Esophagus muscularis mucosa (tissue), 4 donors: ENCODE measurements at regions not wholly inside any gene's neighbourhood (a gene's known extent, or its start where the extent isn't known, plus 50 kb on each side); places are given as distances from the start of the nearest gene placed in this dataset.

ENCODE experiments used
- CTCF ChIP-seq, 3 experiments: fragments of 200-600 bp in 2 of 3; fragments of 450-650 bp in 1 of 3; sonication (generic) in 2 of 3; IDR thresholded peaks; one replicate each; pipeline ENCODE4 v1.5.1; 2017 to 2019; ENCODE audit warnings: antibody characterized with exemption in 3 of 3, mild to moderate bottlenecking in 2 of 3, moderate library complexity in 1 of 3
- EP300 ChIP-seq: sonication (generic); formaldehyde crosslinking; IDR thresholded peaks from one replicate; pipeline ENCODE4 v1.6.1; 2017; ENCODE audit warnings: antibody characterized with exemption
- POLR2A ChIP-seq: fragments of 450-650 bp; IDR thresholded peaks from one replicate; pipeline ENCODE4 v1.6.1; 2017; ENCODE audit warnings: antibody characterized with exemption, moderate library complexity, mild to moderate bottlenecking, low read depth
- POLR2AphosphoS5 ChIP-seq, 2 donors: sonication (generic); formaldehyde crosslinking; IDR thresholded peaks; one replicate each; pipeline ENCODE4 v1.6.1; 2017; ENCODE audit warnings: antibody characterized with exemption in 2 of 2

GRCh38 chr11:122214080-122214479, 98.1 kb upstream of the BLID start:
- TF ChIP-seq CTCF (IDR thresholded peaks at IDR 0.05) (no peak), POLR2A (no peak), EP300 (no peak), POLR2AphosphoS5 (IDR thresholded peaks at IDR 0.05) (no peak)
